ENCODE measurements at regions not wholly inside any gene's neighbourhood (a gene's known extent, or its start where the extent isn't known, plus 50 kb on each side); places are given as distances from the start of the nearest gene placed in this dataset.

- TF ChIP-seq POLR2A (IDR thresholded peaks at IDR 0.05), result no peak
- TF ChIP-seq, protein P1, sequence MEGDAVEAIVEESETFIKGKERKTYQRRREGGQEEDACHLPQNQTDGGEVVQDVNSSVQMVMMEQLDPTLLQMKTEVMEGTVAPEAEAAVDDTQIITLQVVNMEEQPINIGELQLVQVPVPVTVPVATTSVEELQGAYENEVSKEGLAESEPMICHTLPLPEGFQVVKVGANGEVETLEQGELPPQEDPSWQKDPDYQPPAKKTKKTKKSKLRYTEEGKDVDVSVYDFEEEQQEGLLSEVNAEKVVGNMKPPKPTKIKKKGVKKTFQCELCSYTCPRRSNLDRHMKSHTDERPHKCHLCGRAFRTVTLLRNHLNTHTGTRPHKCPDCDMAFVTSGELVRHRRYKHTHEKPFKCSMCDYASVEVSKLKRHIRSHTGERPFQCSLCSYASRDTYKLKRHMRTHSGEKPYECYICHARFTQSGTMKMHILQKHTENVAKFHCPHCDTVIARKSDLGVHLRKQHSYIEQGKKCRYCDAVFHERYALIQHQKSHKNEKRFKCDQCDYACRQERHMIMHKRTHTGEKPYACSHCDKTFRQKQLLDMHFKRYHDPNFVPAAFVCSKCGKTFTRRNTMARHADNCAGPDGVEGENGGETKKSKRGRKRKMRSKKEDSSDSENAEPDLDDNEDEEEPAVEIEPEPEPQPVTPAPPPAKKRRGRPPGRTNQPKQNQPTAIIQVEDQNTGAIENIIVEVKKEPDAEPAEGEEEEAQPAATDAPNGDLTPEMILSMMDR (IDR thresholded peaks at IDR 0.05), result no peak
These were observed 248.5 kb upstream of the ONECUT1 start for GRCh38 chr15:53038655-53038941.

Data from uterus (tissue), 2 donors.